Kidney (tissue), 13 donors: ENCODE measurements at regions not wholly inside any gene's neighbourhood (a gene's known extent, or its start where the extent isn't known, plus 50 kb on each side); places are given as distances from the start of the nearest gene placed in this dataset.

Experiments
- DNase-seq, 5 donors: peaks; one replicate each; pipeline ENCODE4 v3.0.0-alpha.2; 2013 to 2020
- FAIRE-seq: peaks from 2 replicates; lab custom pipeline; 2012; peaks lifted over from hg19 to GRCh38; lab: Jason Lieb, UNC
- H3K27ac ChIP-seq, 2 donors: one replicate each; pipeline ENCODE4 v1.7.0; 2013; ENCODE audit warnings: low read depth in 2 of 2, low read length in 2 of 2, inconsistent platforms in 1 of 2
- H3K27me3 ChIP-seq: one replicate; pipeline ENCODE4 v1.7.1; 2013; ENCODE audit warnings: low read length, inconsistent platforms; ENCODE audit not compliant: control insufficient read depth, insufficient read depth
- H3K36me3 ChIP-seq, 3 donors: one replicate each; pipeline versions ENCODE4 v1.7.0 to v1.7.1; 2013; ENCODE audit warnings: low read length in 3 of 3, control low read depth in 1 of 3, inconsistent platforms in 1 of 3; ENCODE audit not compliant: insufficient read depth in 3 of 3, control insufficient read depth in 2 of 3
- H3K4me1 ChIP-seq, 3 donors: one replicate each; pipeline versions ENCODE4 v1.7.0 to v1.7.1; 2013; ENCODE audit warnings: low read length in 3 of 3, inconsistent platforms in 1 of 3, low read depth in 1 of 3; ENCODE audit not compliant: control insufficient read depth in 2 of 3, insufficient read depth in 2 of 3
- H3K4me3 ChIP-seq, 3 donors: one replicate each; pipeline versions ENCODE4 v1.7.0 to v1.8.1; 2013; ENCODE audit warnings: low read length in 3 of 3, control low read depth in 1 of 3, inconsistent platforms in 1 of 3
- H3K9ac ChIP-seq, 3 donors: one replicate each; pipeline versions ENCODE4 v1.7.0 to v1.7.1; 2013; ENCODE audit warnings: low read length in 3 of 3, control low read depth in 1 of 3, inconsistent platforms in 1 of 3
- H3K9me3 ChIP-seq, 3 donors: one replicate each; pipeline versions ENCODE4 v1.7.0 to v1.7.1; 2013; ENCODE audit warnings: low read length in 3 of 3, control low read depth in 1 of 3, inconsistent platforms in 1 of 3; ENCODE audit not compliant: control insufficient read depth in 2 of 3, insufficient read depth in 1 of 3
- CTCF ChIP-seq: IDR thresholded peaks from 3 replicates; pipeline ENCODE4 v1.5.1; 2012; ENCODE audit warnings: mild to moderate bottlenecking, moderate library complexity, borderline replicate concordance; ENCODE audit not compliant: insufficient read depth; ENCODE audit errors: extremely low read depth
- intact Hi-C: fragments of 100-400 bp; cut with DNase I; formaldehyde crosslinking; loops from one replicate; pipeline ENCODE4 v1.11.1; 2022
- donor health status: control.
- donor health status: control.
- donor health status: control.
- donor health status: control.
- donor health status: control.
- donor health status: DM: yes; HTN: yes; CAD: no.
- donor health status: Normal renal cell carcinoma (clear cell type).

DNA sequence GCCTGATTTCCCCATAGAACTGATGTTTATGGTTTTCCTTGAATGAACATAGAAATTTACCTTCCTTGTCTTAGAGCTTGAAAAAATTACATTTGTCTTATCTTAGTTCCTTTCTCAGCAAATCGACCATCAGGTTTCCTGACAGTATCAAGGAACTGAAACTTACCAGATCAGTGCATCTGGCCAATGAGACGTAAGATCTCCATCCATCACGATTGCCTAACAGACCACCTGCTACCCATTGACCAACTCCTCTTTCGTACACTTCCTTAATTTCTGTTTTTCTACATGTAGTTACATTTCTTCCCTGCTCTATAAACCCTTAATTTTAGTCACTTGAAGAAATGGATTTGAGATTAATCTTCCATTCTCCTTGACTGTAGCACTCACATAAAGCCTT lies 57.4 kb upstream of the TMPRSS15 start:
- no peaks in the 10 kb centered on the region for H3K4me1 ChIP-seq
- no peak overlapping the region for H3K27ac ChIP-seq
- intact Hi-C loops, result no loop called here
- no peaks in the 10 kb centered on the region for H3K27me3 ChIP-seq
- H3K9me3 ChIP-seq, result no peaks in the 10 kb centered on the region
- no peak for FAIRE-seq
- no peak overlapping the region for H3K9ac ChIP-seq
- no peak overlapping the region for H3K4me3 ChIP-seq
- no peaks in the 10 kb centered on the region for H3K36me3 ChIP-seq
- TF ChIP-seq CTCF, result no peak
- no peak for DNase-seq

GRCh38 chr21:18461743-18462142 lies 58.2 kb upstream of the TMPRSS15 start:
- no peak overlapping the region for H3K27ac ChIP-seq
- no peak for DNase-seq
- no peak overlapping the region for H3K9ac ChIP-seq
- no peaks in the 10 kb centered on the region for H3K27me3 ChIP-seq
- no peaks in the 10 kb centered on the region for H3K4me1 ChIP-seq
- no peaks in the 10 kb centered on the region for H3K36me3 ChIP-seq
- no peak overlapping the region for H3K4me3 ChIP-seq
- H3K9me3 ChIP-seq, result no peaks in the 10 kb centered on the region
- TF ChIP-seq CTCF, result no peak
- intact Hi-C loops, result no loop called here
- no peak for FAIRE-seq

DNA sequence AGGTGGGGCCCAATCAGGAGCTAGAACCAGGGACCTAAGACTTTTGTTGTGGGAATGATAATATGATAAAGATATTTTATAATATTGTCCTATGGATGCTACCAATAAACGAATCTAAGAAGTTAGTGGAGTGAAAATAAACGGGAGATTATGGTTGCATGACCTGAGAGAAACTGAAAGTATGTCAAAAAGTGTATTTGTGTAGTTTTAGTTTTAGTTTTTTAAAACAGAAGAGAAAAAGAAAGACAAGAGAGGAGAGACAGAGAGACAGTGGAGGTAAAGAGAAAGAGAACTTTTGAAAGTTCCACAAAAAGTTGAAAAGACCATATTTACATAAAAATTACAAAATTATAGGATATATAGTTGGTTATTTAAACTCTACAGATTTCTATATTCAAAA lies 64.1 kb upstream of the TMPRSS15 start:
- no peak for TF ChIP-seq CTCF
- no peaks in the 10 kb centered on the region for H3K36me3 ChIP-seq

DNA sequence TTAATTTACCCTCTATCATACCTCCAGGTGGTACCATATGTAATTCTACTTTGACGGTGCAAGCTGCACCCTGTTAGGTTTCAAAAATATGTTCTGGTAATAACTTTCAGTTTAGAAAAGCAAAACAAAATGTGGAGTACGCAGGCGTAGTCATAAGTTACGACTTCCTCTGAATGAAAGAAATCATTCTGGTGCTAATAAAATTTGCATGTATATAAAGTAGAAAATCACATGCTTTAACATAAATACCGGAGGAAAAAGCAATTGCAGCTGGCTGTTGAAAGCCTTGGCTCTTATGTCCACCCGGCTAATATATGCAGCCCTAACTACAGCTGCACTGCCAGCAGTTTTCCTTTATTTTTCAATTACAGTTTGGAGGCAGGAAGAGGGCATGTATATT lies 65.2 kb upstream of the TMPRSS15 start:
- Histone ChIP-seq H3K27me3 (no peaks in the 10 kb centered on the region), H3K36me3 (no peaks in the 10 kb centered on the region), H3K4me1 (no peaks in the 10 kb centered on the region), H3K9me3 (no peaks in the 10 kb centered on the region), H3K9ac (no peak overlapping the region), H3K4me3 (no peak overlapping the region), H3K27ac (no peak overlapping the region)
- TF ChIP-seq CTCF, result no peak
- intact Hi-C loops, result no loop called here
- DNase-seq (peak in 3 of 5 donors; percentile 21 to 90 (median 71)), FAIRE-seq (no peak)

More for the DNA sequence above, 64.1 kb upstream of the TMPRSS15 start:
- no peak for DNase-seq
- H3K27ac ChIP-seq, result no peak overlapping the region
- intact Hi-C loops, result no loop called here
- no peaks in the 10 kb centered on the region for H3K27me3 ChIP-seq
- no peaks in the 10 kb centered on the region for H3K9me3 ChIP-seq
- H3K9ac ChIP-seq, result no peak overlapping the region
- no peaks in the 10 kb centered on the region for H3K4me1 ChIP-seq
- no peak for FAIRE-seq
- no peak overlapping the region for H3K4me3 ChIP-seq
